Sciatic nerve (tissue), 2 donors: ENCODE measurements at regions not wholly inside any gene's neighbourhood (a gene's known extent, or its start where the extent isn't known, plus 50 kb on each side); places are given as distances from the start of the nearest gene placed in this dataset.
"Not testable (repeated sequence)": the region's sequence is repeated elsewhere in the genome, so short reads cannot be mapped to it uniquely, and the experiment has no call there.

Experiments
- ATAC-seq: fragments of 200-7000 bp; cut with Tn5 transposase; one replicate; pipeline ENCODE4 v1.9.1; 2020; ENCODE audit warnings: mild to moderate bottlenecking, moderate library complexity
- DNase-seq: peaks from one replicate; pipeline ENCODE4 v3.0.0-alpha.2; 2020; ENCODE audit warnings: low spot score
- intact Hi-C: fragments of 100-400 bp; cut with DNase I; formaldehyde crosslinking; loops from one replicate; pipeline ENCODE4 v1.14.2; 2022
- donor health status: DM: no; HTN: no; CAD: no.
- donor health status: DM: no; HTN: no; CAD: no.

DNA sequence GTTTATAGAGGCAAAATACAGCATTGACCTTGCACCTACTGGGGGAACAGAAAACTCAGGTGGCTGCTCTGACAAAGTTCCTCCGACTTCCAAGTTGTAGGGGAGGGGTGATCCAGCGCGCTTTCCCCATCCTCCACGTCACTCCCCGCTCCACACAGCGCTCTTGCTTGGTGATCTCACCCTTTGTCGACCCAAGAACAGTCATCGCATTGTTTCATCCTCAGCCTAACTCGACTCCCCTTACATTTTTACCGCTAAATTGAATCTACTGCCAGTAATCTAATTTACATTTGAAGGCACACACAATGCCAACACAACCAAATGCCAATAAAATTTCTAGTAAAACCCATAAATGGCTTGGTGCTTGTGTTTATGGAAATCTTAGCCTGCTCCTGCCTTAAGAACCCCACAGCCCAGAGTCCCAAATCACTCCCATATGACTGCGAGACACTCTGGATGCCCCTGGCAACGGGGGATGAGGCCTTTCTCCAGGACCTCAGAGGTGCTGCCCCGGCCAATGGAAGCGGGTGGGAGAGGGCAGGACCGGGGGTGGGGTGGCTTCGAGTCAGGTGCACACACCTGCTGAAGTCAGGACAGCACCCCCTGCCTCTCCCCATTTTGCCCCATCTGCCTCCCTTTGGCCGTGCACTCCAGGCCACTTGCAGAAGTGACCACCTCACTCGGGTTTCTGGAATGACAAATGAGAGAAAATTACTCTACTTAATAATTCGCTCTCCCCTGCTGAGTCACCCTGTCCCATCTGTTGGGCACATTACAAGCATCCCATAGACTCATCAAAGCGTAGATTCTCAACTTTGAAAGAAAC is 98.2 kb upstream of the GSC start:
- ATAC-seq: peak; percentile 61
- intact Hi-C loops: no loop called here
- DNase-seq: no peak

DNA sequence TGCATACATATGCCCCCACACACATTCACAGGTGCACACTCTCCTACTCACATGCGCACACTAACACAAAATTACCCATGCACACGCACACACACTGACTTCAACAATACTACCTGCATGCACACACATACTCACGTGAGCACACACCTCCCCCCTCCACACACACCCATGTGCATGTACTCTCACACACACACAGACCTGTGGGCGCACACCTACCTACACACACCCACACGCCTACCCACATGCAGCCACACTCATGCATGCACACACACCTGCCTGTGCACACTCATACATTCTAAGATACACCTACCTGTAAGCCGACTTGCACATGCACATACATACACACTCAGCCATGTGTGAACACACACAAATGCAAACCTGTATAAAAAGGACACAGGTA is 97.3 kb upstream of the GSC start:
- intact Hi-C loops: no loop called here
- DNase-seq (no peak), ATAC-seq (no peak)

DNA sequence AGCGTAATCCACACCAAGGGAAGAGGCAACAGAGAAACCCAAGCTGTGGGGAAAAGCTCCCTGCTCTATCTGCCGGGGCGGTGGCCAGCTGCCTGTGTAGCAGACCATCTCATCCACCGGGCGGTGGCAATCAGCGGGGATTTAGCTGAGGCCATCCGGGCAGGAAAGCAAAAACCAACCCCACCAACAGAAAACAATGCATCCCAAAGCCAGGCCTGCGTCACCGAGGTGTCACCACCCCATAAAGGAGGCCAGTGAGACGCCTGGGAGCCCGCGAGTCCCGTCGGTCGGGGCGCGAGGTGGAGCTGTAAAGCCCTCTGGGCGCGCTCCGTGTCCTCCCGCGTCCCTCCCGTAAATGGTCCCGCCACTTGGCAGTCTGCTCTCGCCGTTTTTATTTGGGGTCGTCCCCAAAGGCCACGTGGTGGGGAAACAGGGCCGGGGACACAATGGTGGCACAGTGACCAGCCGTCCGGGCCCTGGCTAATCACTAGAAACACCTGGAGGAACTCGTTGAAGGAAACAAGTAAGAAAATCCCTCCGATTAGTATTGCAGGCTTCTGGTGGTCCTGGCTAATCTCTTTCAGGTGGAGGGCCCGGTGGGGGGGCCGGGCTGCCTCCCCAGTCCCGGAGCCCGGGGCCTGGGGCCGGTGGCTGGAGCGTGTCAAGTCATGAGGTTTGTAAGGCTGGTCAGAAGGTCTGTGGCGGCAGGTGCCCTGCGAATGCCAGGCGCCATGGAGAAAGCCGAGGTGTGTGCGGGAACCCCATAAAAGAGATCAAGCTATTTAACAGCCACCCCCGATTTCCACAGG is 94.7 kb upstream of the GSC start:
- DNase-seq (no peak), ATAC-seq (no peak)
- intact Hi-C loops: no loop called here

DNA sequence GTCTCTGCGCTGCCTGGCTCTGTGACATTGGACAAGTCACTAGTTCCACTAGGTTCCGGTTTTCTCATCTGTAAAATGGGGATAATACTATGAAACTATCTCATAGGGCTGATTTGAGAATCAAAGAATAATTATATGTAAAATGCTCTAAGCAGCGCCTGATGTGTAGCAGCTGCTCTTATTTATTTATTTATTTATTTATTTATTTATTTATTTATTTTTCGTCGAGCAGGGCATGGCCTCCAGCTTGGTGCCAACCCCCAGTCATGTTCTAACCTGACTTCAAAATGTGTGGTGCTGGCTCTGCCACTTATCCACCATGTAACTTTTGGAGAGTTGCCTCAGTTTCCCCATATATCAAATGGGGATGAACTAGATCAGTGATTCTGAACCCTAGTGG is 93.5 kb upstream of the GSC start:
- no peak for ATAC-seq
- intact Hi-C loops: no loop called here
- DNase-seq: no peak

DNA sequence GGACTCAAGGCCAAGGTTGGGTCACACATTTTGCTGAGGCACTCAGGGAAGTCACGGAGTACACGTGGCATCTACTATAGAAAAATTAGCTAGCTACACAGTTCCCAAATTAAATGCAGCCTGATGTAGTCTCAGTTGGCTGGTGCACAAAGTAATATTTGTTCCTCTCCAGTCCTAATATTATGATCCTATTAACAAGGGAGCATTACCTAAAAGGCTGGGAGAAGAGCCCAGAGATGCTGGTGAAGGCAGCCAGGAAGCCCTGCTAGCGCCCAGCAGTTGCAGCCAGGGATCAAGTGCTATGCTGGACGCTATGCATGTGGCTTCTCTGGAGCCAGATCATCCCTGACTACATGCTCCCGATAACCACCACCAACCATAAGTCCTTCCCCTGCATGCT is 88.0 kb upstream of the GSC start:
- peak; percentile 66 for ATAC-seq
- intact Hi-C loops: no loop called here
- no peak for DNase-seq

DNA sequence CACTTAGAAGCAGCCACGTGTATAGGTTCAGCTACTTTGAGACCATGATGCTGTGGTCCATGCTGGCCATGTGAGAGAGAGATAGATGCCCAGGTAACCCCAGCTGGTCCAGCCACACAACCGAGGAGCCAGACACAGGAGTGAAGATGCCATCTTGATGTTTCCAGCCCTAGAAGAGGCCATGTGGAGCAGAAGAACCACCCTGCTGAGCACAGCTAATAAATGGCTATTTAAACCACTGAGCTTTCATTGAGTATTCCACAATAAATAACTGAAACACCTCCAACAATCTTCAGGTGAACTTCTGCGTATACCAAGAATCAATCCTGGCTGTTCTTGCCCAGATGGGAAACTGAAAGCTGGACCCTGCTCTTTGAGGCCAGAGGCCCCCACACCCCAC is 84.0 kb upstream of the GSC start:
- intact Hi-C loops: no loop called here
- DNase-seq (no peak), ATAC-seq (no peak)

DNA sequence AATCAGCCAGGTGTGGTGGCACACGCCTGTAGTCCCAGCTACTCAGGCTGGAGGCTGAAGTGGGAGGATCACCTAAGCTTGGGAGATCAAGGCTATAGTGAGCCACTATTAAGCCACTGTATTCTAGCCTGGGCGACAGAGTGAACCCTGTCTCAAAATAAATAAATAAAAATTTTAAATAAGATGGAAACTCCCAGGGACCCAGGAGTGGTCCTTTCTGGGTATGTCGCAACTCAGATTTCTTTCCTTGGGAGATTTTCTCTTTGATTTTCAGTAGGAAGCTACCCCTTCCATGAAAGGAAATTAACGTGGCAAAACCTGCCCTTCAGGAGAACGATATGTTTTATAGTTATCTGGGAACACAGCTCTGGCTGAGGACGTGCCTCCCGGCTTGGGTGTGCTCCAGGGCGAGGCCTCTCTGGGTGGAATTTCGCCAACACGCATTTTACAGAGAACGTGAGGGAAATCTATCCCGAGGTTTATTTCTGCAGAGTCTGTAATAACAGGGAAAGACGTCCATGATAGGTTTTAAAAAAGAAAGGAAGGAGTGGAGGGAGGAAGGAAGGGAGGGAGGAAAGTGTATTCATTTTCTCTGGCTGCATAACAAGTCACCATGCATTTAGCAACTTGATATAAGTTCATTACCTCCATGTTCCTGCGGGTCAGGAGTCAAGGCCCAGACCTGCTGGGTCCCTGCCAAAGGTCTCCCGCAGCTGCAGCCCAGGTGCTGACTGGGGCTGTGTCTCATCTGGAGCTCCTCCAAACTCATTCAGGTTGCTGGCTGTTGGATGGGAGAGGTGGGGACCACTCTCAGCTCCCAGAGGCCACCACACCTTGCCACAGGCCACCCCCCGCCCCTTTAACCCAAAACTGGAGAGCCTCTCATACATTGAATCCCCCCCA is 80.6 kb upstream of the GSC start:
- DNase-seq (no peak), ATAC-seq (peak; percentile 77)
- intact Hi-C loops: no loop called here

DNA sequence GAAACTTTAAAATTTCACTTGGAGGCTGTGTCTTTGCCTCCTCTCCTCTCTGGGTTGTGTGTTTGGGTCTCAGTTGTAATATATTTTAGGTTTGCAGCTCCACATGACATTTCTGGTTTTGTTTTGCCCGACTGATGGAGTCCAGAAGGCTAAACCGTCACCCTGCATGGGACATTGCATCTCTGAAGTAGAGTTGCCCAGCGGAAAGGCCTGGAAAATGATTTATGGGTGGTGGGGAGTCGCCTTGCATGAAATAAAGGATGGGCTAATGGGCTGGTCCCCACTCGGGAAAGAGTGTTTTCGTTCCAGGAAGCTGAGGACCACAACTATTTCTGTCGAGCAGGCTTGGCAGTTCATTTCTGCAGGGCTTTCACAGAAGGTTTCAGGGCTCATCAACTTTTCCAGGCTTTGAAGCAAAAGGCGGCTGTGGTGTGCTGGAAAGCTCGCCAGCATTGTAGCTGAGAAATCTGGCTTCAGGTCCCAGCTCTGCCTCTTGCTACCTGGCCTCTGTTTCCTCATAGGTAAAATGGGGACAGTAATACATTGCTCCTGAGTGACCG is 74.8 kb upstream of the GSC start:
- ATAC-seq: no peak
- intact Hi-C loops: no loop called here
- DNase-seq: no peak

DNA sequence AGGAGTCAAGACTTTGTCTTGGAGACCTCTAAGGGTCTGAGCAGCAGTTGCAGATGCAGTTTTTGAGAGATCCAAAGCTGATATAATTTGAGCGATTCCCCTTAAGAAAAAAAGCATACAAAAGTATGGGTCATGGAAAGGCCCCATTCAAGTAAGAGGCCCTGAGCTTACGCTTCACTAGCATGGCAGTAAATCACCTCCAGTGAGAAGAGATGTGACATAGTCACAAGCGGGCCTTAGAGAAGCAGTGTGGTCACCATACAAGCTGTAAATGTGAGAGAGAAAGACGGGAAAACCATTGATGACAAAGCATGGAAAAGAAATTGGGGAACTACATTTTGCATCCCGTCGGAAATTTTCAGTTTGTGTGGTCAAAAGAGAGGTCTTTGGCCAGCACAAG is 70.6 kb upstream of the GSC start:
- no peak for DNase-seq
- intact Hi-C loops: no loop called here
- no peak for ATAC-seq

DNA sequence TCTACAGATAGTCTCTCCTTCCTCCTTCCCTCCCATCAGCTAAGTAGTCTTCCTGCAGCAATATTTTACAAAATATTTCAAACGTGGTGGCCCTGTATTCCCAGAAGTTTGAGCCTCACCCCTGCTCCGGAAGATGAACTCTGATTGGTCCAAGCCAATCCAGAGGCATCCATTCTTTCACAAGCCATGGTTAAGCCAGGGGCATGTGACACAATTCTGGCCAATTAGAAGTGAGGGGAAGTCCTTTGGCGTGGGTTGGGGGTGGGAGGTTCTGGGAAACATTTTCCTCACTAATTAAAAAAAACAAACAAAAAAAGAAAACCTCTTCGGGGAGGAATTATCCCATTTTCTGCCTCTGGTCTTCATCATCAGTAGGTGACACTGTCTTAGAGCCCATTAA is 69.4 kb upstream of the GSC start:
- no peak for DNase-seq
- intact Hi-C loops: no loop called here
- no peak for ATAC-seq

DNA sequence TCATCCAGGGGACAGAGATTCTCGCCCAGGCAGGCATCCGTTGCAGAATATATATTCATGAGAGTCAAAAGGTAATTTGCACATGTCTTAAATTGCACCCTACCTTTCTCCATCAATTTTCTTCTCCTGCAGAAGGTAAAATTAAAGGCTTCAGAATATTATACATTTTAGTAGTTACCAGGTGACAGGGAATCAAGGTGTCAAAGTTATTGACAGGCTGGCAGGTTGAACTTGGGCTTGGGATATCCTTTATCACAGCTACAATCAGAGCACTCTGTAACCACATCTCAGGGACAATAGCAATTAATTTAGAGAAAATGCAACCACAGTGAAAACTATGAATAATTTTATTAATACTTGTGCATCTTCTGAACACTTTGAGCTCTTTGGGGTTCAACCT is 66.9 kb upstream of the GSC start:
- no peak for DNase-seq
- no peak for ATAC-seq
- intact Hi-C loops: no loop called here

DNA sequence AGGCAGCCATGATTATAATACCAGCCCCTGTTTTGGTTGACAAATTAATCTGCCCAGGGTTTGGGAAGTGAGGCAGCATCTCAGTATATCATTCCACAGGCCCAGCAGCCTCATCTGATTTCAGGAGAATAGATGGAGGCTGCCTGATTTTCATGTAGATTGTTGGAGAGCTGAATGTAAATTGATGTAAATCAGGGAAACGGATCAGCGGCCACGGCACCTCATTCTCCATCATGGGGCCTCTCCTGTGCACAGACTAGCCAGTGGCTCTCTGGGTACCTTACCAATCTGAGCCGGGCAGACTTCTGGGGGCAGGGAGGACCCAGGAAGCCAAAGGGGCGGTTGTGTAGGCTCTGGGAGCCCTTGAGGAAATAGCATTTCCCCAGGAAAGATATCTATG is 63.7 kb upstream of the GSC start:
- ATAC-seq (no peak), DNase-seq (no peak)
- intact Hi-C loops: no loop called here

DNA sequence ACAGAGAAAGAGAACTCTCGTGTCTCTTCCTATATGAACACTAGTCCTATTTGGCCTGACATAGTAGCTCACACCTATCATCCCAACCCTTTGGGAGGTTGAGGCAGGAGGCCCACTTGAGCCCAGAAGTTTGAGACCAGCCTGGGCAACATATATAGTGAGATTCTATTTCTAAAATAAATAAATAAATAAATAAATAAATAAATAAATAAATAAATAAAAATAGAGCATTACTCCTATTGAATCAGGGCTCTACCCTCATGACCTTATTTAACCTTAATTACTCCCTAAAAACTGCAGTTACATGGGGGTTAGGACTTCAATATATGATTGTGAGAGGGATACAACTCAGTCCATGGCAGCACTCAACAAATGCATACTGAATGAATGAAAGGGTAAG is 61.2 kb upstream of the GSC start:
- no peak for ATAC-seq
- intact Hi-C loops: no loop called here
- no peak for DNase-seq

DNA sequence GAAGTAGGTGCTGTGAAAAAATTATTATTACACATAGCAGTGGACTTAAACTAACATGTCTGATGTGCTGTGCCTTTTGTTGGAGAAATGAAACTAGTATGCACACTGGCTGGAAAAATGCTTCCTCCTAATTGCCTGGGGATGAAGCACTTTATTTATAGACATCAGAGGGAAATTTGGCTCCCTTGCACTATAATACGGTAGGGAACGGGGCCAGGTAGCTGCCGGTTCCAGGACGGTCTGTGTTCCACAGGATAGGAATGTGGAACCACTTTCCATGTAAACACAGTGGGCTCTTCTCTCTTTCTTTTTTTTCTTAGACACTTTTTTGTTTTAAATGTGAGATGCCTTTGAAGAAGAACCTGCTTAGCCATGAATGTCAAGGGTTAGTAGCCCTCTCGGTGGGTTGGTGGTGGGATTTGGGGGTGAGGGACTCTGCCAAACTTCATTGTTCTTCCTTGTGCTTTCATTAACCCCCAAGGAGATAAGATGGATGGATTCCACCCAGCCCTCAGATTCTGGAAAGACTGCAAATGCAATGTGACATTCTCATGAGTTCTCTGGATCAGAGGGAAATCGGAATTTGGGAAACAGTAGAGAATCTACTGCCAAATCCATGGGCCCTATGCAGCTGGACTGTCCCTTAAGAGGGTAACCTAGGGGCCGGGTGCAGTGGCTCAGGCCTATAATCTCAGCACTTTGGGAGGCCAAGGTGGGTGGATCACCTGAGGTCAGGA is 58.0 kb upstream of the GSC start:
- ATAC-seq (peak; percentile 86), DNase-seq (no peak)

DNA sequence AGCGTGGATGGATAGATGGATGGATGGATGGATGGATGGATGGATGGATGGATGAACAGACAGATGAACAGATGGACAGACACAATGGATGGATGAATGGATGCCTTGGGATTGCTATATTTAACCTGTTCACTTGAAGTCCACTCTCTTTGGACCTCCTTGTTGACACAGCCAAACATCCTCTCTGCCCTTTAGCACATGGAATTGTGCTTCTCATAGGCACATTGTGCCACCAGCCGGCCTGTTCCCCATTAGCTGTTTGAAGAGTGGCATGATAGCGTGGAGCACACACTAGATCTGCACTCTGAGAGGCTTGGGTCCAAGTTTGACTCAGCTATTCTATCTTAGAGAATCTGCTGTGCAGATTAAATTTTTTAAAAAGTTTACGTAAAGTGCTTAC is 56.9 kb upstream of the GSC start:
- intact Hi-C loops: no loop called here
- DNase-seq (no peak), ATAC-seq (no peak)

More for the DNA sequence above, 58.0 kb upstream of the GSC start:
- intact Hi-C loops: no loop called here

DNA sequence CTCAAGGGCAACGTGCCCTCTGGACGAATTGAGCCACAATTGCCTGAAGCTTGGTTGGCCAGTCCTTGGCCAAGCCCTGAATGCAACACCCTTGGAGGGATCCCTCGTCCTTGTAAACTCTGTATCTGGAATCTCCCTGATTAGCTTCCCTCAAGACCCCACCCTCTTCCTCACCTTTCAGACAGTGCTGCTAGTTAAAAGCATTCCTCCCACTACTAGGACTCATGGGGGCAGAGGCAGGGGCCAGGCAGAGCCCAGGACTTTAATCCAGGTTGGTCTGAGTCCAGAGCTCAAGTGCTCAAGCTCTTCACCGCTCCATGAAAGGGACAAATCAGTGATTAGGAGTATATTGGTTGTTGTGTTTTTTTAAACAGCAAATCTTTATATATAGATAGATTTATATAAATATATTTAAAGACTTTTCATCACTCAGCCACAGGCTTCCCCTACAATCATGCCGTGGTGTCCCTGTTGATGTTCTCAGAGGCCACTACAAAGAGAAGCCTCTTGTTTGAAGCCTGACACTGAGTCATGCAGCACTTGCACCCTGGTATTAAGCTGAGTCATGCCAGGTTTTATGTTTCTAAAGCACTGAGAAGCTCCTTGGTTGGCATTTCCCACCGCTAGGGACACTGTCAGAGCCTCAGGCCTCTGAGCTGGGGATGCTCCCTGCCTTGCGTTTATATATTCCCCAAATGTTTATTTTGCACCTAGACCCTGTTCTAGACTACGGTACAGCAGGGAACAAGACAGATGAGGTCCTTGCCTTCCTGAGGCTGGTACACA is 53.8 kb upstream of the GSC start:
- intact Hi-C loops: no loop called here
- ATAC-seq: no peak
- DNase-seq: no peak

DNA sequence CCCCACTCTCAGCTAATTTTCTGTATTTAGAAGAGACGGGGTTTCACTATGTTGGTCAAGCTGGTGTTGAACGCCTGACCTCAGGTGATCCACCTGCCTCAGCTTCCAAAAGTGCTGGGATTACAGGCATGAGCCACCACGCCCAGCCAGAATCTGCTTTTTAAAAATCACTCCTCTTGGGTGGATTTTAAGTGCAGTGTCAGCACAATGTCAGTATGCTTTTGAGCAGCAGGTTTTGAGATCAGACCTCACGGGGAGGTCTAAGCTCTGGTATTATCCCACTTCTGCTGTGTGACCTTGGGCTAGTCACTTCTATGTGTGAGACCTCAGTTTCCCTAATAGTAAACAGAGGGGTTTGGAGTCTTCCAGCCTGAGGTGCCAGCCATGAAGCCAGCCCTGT is 51.8 kb upstream of the GSC start:
- no peak for DNase-seq
- intact Hi-C loops: no loop called here
- no peak for ATAC-seq

DNA sequence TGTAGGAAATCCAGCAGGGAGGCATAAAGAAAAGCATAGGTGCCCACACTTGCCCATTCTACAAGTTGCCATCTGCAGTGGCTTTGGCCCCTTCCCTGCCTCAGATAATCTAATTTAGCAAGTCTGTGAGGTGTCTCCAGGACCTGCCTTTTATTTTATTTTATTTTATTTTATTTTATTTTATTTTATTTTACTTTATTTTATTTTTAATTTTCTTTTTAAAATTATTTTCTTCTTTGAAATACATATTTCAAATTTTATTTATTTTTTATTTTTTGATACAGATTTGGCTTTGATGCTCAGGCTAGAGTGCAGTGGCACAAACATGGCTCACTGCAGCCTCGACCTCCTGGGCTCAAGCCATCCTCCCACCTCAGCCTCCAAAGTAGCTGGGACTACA is 51.0 kb upstream of the GSC start:
- ATAC-seq, DNase-seq, intact Hi-C loops: not testable (repeated sequence)
